ENCODE measurements at regions not wholly inside any gene's neighbourhood (a gene's known extent, or its start where the extent isn't known, plus 50 kb on each side); places are given as distances from the start of the nearest gene placed in this dataset.
A peak's percentile ranks its signal among the peaks of the same experiment; 100 is the strongest.

- Histone ChIP-seq H3K27me3 (ENCODE audit: control insufficient read depth, insufficient read depth, low read length) (no peaks in the 10 kb centered on the region), H2AFZ (ENCODE audit: low read length) (no peak overlapping the region), H3K4me2 (ENCODE audit: extremely low read depth, insufficient read depth, low read length) (no peak overlapping the region), H4K20me1 (ENCODE audit: control insufficient read depth, extremely low read depth, insufficient read depth, low read length) (no peaks in the 10 kb centered on the region), H3K27ac (ENCODE audit: insufficient read depth, low read length) (no peak overlapping the region), H3K79me2 (ENCODE audit: control insufficient read depth, insufficient read depth, low read length) (no peaks in the 10 kb centered on the region), H3K9me3 (ENCODE audit: control insufficient read depth, insufficient read depth, low read depth, low read length) (no peaks in the 10 kb centered on the region), H3K4me1 (ENCODE audit: control insufficient read depth, extremely low read depth, insufficient read depth, low read length) (no peaks in the 10 kb centered on the region), H3K4me3 (replicated peaks in 1 of 4; ENCODE audit: control extremely low read depth in 1 of 4, insufficient read depth in 1 of 4, low read depth in 3 of 4, low read length in 4 of 4) (no peak overlapping the region), H3K36me3 (ENCODE audit: control insufficient read depth, insufficient read depth, low read length) (no peaks in the 10 kb centered on the region), H3K9ac (ENCODE audit: insufficient read depth, low read length) (no peak overlapping the region)
- no peak for DNase-seq (ENCODE audit: low read depth in 2 of 2)
- TF ChIP-seq, protein P1, sequence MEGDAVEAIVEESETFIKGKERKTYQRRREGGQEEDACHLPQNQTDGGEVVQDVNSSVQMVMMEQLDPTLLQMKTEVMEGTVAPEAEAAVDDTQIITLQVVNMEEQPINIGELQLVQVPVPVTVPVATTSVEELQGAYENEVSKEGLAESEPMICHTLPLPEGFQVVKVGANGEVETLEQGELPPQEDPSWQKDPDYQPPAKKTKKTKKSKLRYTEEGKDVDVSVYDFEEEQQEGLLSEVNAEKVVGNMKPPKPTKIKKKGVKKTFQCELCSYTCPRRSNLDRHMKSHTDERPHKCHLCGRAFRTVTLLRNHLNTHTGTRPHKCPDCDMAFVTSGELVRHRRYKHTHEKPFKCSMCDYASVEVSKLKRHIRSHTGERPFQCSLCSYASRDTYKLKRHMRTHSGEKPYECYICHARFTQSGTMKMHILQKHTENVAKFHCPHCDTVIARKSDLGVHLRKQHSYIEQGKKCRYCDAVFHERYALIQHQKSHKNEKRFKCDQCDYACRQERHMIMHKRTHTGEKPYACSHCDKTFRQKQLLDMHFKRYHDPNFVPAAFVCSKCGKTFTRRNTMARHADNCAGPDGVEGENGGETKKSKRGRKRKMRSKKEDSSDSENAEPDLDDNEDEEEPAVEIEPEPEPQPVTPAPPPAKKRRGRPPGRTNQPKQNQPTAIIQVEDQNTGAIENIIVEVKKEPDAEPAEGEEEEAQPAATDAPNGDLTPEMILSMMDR (conservative IDR thresholded peaks at IDR 0.05 in 1 of 2, IDR thresholded peaks at IDR 0.05 in 1 of 2; ENCODE audit: low read depth in 1 of 2, low read length in 2 of 2) = no peak
- no peak for TF ChIP-seq EZH2 (IDR thresholded peaks at IDR 0.05; ENCODE audit: low read length, missing control alignments)
These were observed 554.1 kb upstream of the SETBP1 start for GRCh38 chr18:44126598-44126997.

DNA sequence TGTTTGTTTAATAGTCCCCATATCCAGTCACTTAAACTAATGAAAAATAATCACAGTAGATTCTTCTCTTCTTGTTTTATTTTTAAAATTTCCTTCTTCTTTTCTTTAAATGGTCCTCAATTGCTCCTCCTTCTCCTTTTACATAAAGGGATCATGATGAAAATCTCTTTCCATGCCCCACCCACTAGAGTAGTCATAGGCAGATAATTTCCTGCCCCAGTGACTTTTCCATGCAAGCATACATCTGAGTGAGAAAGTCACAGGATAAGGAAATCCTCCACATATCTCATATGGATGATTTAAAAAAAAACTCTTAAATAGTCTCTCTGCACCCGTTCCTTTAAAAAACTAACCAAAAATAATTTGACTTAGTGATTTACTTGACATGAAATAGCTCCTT lies 552.3 kb upstream of the SETBP1 start:
- no peak overlapping the region for H3K4me2 ChIP-seq (ENCODE audit: extremely low read depth, insufficient read depth, low read length)

DNA sequence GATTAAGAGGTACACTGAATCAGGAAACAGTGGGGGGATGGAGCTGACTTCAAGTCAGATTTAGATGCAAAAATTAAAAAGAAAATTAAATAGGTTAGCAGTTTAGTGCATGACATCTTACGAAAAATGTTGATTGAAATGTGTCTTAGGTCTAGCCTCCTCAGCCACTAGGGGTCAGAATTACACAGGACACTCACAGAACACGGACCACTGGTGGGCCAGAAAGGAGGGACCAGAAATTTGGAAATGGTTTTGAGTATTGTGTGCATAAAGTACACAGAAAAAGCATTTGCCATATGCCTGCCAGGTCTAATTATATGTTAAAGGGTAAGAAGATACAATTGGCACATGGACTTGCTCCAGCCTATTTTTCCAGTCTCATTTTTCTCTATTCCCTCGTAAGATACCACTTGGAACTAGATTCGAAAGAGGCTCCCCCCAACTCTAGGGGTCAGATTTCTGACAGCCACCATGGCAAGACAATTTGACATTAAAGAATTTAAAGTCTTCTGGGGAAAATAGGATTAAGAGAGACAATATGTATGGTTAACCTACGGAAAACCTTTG lies 550.2 kb upstream of the SETBP1 start:
- H3K79me2 ChIP-seq (ENCODE audit: control insufficient read depth, insufficient read depth, low read length) = no peaks in the 10 kb centered on the region
- no peak overlapping the region for H3K4me2 ChIP-seq (ENCODE audit: extremely low read depth, insufficient read depth, low read length)
- TF ChIP-seq, protein P1 (conservative IDR thresholded peaks at IDR 0.05 in 1 of 2, IDR thresholded peaks at IDR 0.05 in 1 of 2; ENCODE audit: low read depth in 1 of 2, low read length in 2 of 2) = peak; percentile 73 to 75
- TF ChIP-seq EZH2 (IDR thresholded peaks at IDR 0.05; ENCODE audit: low read length, missing control alignments) = no peak
- no peak overlapping the region for H3K4me3 ChIP-seq (replicated peaks in 1 of 4; ENCODE audit: control extremely low read depth in 1 of 4, insufficient read depth in 1 of 4, low read depth in 3 of 4, low read length in 4 of 4)
- DNase-seq (ENCODE audit: low read depth in 2 of 2) = peak; percentile 31 to 63
- H3K27ac ChIP-seq (ENCODE audit: insufficient read depth, low read length) = no peak overlapping the region
- no peaks in the 10 kb centered on the region for H3K4me1 ChIP-seq (ENCODE audit: control insufficient read depth, extremely low read depth, insufficient read depth, low read length)
- H3K27me3 ChIP-seq (ENCODE audit: control insufficient read depth, insufficient read depth, low read length) = no peaks in the 10 kb centered on the region
- H3K36me3 ChIP-seq (ENCODE audit: control insufficient read depth, insufficient read depth, low read length) = no peaks in the 10 kb centered on the region
- H4K20me1 ChIP-seq (ENCODE audit: control insufficient read depth, extremely low read depth, insufficient read depth, low read length) = no peaks in the 10 kb centered on the region
- no peak overlapping the region for H3K9ac ChIP-seq (ENCODE audit: insufficient read depth, low read length)
- no peak overlapping the region for H2AFZ ChIP-seq (ENCODE audit: low read length)
- no peaks in the 10 kb centered on the region for H3K9me3 ChIP-seq (ENCODE audit: control insufficient read depth, insufficient read depth, low read depth, low read length)

More for the DNA sequence above, 552.3 kb upstream of the SETBP1 start:
- H3K27ac ChIP-seq (ENCODE audit: insufficient read depth, low read length) = no peak overlapping the region
- H3K27me3 ChIP-seq (ENCODE audit: control insufficient read depth, insufficient read depth, low read length) = no peaks in the 10 kb centered on the region
- no peak overlapping the region for H2AFZ ChIP-seq (ENCODE audit: low read length)
- no peaks in the 10 kb centered on the region for H3K9me3 ChIP-seq (ENCODE audit: control insufficient read depth, insufficient read depth, low read depth, low read length)
- no peak for TF ChIP-seq EZH2 (IDR thresholded peaks at IDR 0.05; ENCODE audit: low read length, missing control alignments)
- TF ChIP-seq, protein P1 (conservative IDR thresholded peaks at IDR 0.05 in 1 of 2, IDR thresholded peaks at IDR 0.05 in 1 of 2; ENCODE audit: low read depth in 1 of 2, low read length in 2 of 2) = no peak
- H3K79me2 ChIP-seq (ENCODE audit: control insufficient read depth, insufficient read depth, low read length) = no peaks in the 10 kb centered on the region
- no peak overlapping the region for H3K9ac ChIP-seq (ENCODE audit: insufficient read depth, low read length)
- no peaks in the 10 kb centered on the region for H4K20me1 ChIP-seq (ENCODE audit: control insufficient read depth, extremely low read depth, insufficient read depth, low read length)
- DNase-seq (ENCODE audit: low read depth in 2 of 2) = peak; percentile 17 to 40
- no peaks in the 10 kb centered on the region for H3K36me3 ChIP-seq (ENCODE audit: control insufficient read depth, insufficient read depth, low read length)
- no peaks in the 10 kb centered on the region for H3K4me1 ChIP-seq (ENCODE audit: control insufficient read depth, extremely low read depth, insufficient read depth, low read length)
- no peak overlapping the region for H3K4me3 ChIP-seq (replicated peaks in 1 of 4; ENCODE audit: control extremely low read depth in 1 of 4, insufficient read depth in 1 of 4, low read depth in 3 of 4, low read length in 4 of 4)
